Endodermal cell (in vitro differentiated cells): ENCODE measurements at regions not wholly inside any gene's neighbourhood (a gene's known extent, or its start where the extent isn't known, plus 50 kb on each side); places are given as distances from the start of the nearest gene placed in this dataset.

Experiments used
- DNase-seq: peaks from one replicate; pipeline ENCODE4 v3.0.0-alpha.2; 2017
- H3K27ac ChIP-seq: 2 replicates; pipeline ENCODE4 v1.5.1; 2013; ENCODE audit warnings: mild to moderate bottlenecking, low read depth, low read length, moderate library complexity
- H3K27me3 ChIP-seq: 2 replicates; pipeline ENCODE4 v1.6.1; 2013; ENCODE audit warnings: mild to moderate bottlenecking, low read length, moderate library complexity; ENCODE audit not compliant: insufficient read depth, control insufficient read depth, poor library complexity, severe bottlenecking
- H3K36me3 ChIP-seq: 2 replicates; pipeline ENCODE4 v1.7.0; 2013; ENCODE audit warnings: mild to moderate bottlenecking, low read length, moderate library complexity; ENCODE audit not compliant: control insufficient read depth, insufficient read depth
- H3K4me1 ChIP-seq: one replicate; pipeline ENCODE4 v1.7.0; 2013; ENCODE audit warnings: low read length; ENCODE audit not compliant: control insufficient read depth, insufficient read depth
- H3K4me3 ChIP-seq: 2 replicates; pipeline ENCODE4 v1.5.1; 2013; ENCODE audit warnings: mild to moderate bottlenecking, low read length, moderate library complexity
- H3K9ac ChIP-seq: 2 replicates; pipeline ENCODE4 v1.6.1; 2013; ENCODE audit warnings: mild to moderate bottlenecking, low read length, moderate library complexity; ENCODE audit not compliant: poor library complexity, severe bottlenecking; ENCODE audit errors: extremely low read depth
- H3K9me3 ChIP-seq: 2 replicates; pipeline ENCODE4 v1.6.1; 2013; ENCODE audit warnings: mild to moderate bottlenecking, low read length, moderate library complexity; ENCODE audit not compliant: control insufficient read depth
- H3K27ac Mint-ChIP-seq: 2 replicates; pipeline ENCODE4 v1.8.0; 2020; ENCODE audit warnings: mixed read lengths
- H3K27me3 Mint-ChIP-seq: 2 replicates; pipeline ENCODE4 v1.8.0; 2021; ENCODE audit warnings: mild to moderate bottlenecking, mixed read lengths; ENCODE audit not compliant: insufficient read depth
- H3K36me3 Mint-ChIP-seq: 2 replicates; pipeline ENCODE4 v1.8.0; 2020; ENCODE audit warnings: low read depth, mixed read lengths
- H3K4me1 Mint-ChIP-seq: 2 replicates; pipeline ENCODE4 v1.8.0; 2020; ENCODE audit warnings: mixed read lengths
- H3K4me3 Mint-ChIP-seq: 2 replicates; pipeline ENCODE4 v1.8.0; 2020; ENCODE audit warnings: mild to moderate bottlenecking, moderate library complexity, mixed read lengths
- H3K9me3 Mint-ChIP-seq: 2 replicates; pipeline ENCODE4 v1.8.0; 2020; ENCODE audit warnings: mild to moderate bottlenecking, mixed read lengths
- CTCF ChIP-seq: fragments of 200-600 bp; sonication (generic); conservative IDR thresholded peaks from 2 replicates; pipeline ENCODE4 v1.5.0; 2021; ENCODE audit warnings: antibody characterized with exemption, mild to moderate bottlenecking
- WGBS, 2 experiments: methylation state at CpG; one replicate each; pipeline versions ENCODE4 v1.1.5 to v1.1.7; 2013; ENCODE audit warnings: missing lambda C conversion rate in 2 of 2, mixed read lengths in 1 of 2; ENCODE audit not compliant: insufficient coverage in 1 of 2, insufficient read length in 1 of 2; 5-methylcytosine and 5-hydroxymethylcytosine counted together

- no peak overlapping the region for H3K27ac ChIP-seq
- H3K36me3 Mint-ChIP-seq = no peaks in the 10 kb centered on the region
- H3K27me3 ChIP-seq = peaks cover 21% of the 10 kb centered on the region
- H3K9me3 ChIP-seq = no peaks in the 10 kb centered on the region
- no peak overlapping the region for H3K4me3 Mint-ChIP-seq
- H3K27ac Mint-ChIP-seq = no peak overlapping the region
- peaks cover 31% of the 10 kb centered on the region for H3K27me3 Mint-ChIP-seq
- no peak overlapping the region for H3K9ac ChIP-seq
- 3% methylated on average over 3 of the region's 3 CpGs; no CpG with 5 or more reads in 1 of the 2 experiments for WGBS, 2 experiments
- DNase-seq = peak; percentile 91
- H3K4me1 ChIP-seq = no peaks in the 10 kb centered on the region
- TF ChIP-seq CTCF = peak; percentile 93
- peaks cover under 1% of the 10 kb centered on the region for H3K4me1 Mint-ChIP-seq
- no peaks in the 10 kb centered on the region for H3K36me3 ChIP-seq
- H3K9me3 Mint-ChIP-seq = no peaks in the 10 kb centered on the region
- no peak overlapping the region for H3K4me3 ChIP-seq
These were observed 51.1 kb upstream of the ARRDC4 start for GRCh38 chr15:97909291-97909891.
